Ovary (tissue), 3 donors: ENCODE measurements at regions not wholly inside any gene's neighbourhood (a gene's known extent, or its start where the extent isn't known, plus 50 kb on each side); places are given as distances from the start of the nearest gene placed in this dataset.

Experiments
- CTCF ChIP-seq, 3 donors: fragments of 450-650 bp in 2 of 3; fragments of 200-600 bp in 1 of 3; IDR thresholded peaks; one replicate each; pipeline versions ENCODE4 v1.5.1 to v1.8.0; 2016 to 2022; ENCODE audit warnings: antibody characterized with exemption in 3 of 3, mild to moderate bottlenecking in 1 of 3
- POLR2A ChIP-seq: fragments of 450-650 bp; IDR thresholded peaks from one replicate; pipeline ENCODE4 v1.6.1; 2017; ENCODE audit warnings: antibody characterized with exemption, mild to moderate bottlenecking, moderate library complexity
- donor health status: DM: no; HTN: no; CAD: no.

GRCh38 chr9:75456698-75457097 lies 368.4 kb downstream of the OSTF1 start:
- no peak for TF ChIP-seq CTCF (IDR thresholded peaks at IDR 0.05)
- no peak for TF ChIP-seq POLR2A
